ENCODE measurements at regions not wholly inside any gene's neighbourhood (a gene's known extent, or its start where the extent isn't known, plus 50 kb on each side); places are given as distances from the start of the nearest gene placed in this dataset.

DNA sequence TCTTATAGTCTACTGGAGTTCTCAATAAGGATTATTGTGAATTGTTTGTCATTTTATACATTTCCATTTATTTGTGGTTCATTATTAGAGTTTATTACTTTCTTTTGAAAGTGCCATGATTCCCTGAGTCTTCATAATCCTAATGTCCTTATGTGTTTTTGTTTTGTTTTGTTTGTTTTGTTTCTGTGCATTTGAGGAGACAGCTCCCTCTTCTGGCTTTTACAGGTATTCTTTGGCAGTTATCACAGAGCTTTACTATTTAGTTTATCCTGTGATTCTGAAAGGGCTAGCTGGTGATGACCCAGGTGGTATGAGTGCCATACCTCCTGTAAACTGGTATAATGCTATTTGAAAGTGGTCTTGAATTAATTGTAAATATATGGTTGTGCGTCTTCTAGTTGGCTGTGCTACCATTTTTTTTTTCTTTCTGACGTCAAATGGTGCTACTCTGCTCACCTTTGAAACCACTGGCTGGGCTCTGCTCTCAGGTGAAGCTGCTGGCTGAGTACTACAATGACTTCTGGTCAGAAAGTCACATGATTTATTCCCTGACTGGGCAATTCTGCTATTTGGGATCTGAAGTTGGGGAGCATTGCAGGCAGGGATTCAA, 751.2 kb downstream of the JRKL start:
- DNase-seq (ENCODE audit: low read depth in 2 of 2) = no peak

DNA sequence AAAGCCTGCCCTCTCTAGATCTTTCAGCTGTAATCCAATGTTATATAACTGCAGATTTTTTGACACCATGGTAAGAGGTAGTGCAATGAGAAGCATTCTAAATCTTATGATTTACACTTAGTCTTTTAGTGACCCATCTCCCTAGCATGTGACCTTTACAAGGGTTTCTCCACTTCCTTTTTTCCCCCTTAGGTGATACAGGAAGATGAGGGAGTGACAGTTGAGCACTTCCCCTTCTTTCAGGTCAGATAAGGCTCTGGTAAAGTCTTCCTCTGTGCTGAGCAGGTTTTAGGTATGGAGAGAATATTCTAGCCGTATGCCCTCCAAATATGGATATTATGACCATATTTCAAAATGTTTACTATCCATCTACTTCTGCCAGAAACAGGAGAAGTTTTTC, 753.6 kb downstream of the JRKL start:
- DNase-seq (ENCODE audit: low read depth in 2 of 2) = no peak

DNA sequence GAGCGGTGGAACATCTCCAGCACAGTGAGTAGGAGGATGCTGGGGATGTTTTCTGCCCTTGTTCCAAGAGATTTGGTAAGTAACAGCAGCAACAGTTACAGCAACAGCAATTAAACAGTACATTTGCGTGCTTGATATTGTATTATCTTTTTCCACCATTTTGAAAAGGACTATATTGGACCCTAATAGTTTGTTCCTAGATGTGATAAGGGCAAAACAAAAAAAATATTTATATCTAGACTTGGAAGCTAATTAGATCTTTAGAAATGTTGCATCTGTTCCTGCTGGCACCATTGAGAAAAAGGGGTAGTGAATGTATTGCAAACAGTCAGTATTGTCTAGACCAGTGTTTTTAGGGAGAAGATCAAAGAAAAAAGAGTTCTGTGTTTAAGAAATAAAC, 759.9 kb downstream of the JRKL start:
- DNase-seq (ENCODE audit: low read depth in 2 of 2) = no peak

DNA sequence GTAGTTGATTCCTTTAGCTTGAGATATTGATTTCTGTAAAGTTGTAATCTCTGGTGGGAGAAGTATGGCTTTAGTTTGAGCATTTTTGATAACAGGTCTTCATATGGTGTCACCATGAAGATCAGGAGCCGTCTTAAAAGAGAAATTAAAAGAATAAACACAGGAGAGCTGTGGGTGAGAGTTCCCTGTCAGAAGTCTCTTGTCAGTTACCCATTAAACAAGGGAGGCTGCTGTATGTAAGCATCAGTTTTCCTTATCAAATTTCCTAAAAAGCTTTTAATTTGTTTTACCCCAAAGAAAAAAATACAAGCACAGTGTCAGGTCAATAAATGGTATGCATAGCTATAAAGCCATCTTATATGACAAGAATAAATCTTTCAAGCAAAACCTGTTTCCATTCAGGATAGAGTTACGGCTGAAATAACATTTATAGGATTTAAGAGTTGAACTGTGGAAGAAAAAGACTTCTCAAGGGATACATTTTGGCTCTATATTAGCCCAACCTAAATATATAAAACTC, 767.5 kb downstream of the JRKL start:
- no peak for DNase-seq (ENCODE audit: low read depth in 2 of 2)

DNA sequence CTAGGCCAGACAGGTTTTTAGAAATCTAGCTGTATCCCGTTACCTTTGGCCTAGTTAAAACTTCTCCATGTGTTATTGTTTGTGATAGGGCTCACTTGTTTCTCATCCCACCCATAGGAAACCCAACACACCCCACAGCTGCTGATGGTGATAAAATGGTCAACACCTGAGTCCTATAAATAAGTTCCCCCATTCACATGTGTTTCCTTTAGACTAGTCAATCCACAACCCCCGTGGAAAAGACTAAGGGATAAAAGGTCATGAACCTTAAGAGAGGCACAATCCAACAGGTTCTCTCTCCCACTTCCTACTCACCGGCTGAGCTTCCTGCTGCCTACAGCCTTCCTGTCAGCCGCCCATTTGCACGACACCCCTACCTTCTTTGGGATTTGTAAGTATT, 768.4 kb downstream of the JRKL start:
- no peak for DNase-seq (ENCODE audit: low read depth in 2 of 2)

DNA sequence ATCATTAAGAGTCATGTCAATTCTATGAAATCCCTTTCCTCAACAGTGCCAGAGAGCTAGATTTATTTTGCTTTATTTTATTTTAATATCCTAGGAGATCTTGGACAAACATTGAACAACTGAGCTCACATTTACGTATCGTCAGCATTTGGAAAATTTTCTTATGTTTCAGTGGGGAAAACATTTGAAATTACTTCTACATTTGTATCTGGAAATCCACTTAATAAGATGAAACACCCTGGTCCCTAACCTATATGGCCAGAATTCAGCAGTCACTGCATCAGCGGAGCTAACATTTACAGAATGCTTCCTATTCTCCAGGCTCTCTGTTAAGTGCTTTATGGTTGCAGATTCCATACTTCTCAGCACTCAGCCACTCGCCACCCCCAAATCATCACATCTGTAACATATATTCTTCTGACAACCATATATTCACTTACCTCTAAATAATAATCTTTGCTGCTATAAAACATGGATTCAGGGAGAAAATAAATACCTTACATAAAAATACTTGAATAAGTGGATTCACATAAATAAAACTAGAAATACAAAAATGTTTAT, 773.9 kb downstream of the JRKL start:
- no peak for DNase-seq (ENCODE audit: low read depth in 2 of 2)

DNA sequence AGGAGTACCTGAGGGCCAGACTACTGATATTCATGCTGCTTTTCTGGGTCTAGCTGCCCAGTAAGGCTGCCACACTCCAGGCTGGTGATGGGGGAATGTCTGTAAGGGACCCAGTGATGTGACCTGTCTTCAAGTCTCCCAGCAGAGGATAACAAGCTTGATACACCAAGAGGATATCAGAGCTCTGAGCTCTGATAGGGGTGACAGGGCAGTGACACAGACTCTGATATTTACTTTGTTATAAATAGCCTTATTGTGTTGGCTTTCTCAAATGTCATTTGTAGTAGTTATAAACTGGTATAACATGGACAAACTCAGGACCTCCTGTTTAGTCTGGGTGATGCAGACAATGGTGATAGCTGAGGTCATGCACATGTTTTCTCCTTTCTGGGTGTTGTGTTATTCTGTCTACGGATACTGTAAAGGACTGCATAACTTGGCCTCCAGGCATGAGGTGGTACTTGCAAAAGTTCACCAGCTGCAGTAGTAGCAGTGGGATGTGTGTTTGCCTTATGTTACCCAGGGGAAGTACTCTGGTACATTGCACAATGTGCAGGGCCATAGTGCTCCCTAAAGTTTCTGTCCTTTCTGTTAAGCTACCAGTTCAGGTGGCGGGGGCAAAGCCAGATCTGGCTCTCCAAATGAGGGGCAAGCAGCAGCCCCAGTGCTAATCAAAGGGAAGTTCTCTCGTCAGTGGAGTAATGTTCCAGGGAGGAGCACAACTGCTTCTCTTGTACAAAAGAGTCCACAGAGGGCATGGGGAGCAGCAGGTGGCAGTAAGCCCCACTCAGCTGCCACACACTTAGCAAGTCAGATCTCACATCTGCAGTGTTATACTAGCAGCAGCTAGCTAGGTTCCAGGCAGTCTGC, 812.2 kb downstream of the JRKL start:
- no peak for DNase-seq (ENCODE audit: low read depth in 2 of 2)

DNA sequence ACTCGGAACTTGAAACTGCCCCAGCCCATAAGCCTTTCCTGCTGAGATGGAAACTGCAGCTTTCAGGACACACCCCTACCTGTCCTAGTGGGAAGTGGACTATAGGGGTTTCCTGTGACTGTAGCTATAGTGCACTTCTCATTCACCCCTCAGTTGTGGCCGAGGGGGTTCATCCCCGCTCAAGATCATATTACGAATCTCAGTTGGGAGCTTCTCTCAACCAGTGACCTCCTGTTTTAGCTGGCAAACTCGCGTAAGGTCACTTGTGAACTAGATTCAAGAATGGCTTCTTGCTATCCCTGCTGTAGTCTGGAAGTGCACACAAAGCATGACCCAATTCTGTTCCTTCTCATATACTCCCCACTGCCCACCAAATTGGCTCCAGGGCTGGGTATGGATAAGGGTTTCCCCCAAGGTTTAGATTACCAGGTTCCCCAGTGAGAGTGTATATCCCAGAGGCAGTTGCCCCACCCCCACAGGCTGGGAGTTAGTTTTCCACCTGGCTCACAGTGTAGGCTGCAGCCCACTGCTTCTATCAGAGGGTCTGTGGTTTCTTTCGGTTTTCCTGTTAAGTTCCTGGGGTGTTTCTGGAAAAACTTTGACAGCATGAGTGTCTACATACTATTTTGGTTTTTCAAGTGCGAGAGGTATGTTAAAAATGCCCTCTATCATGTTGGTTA, 812.9 kb downstream of the JRKL start:
- DNase-seq (ENCODE audit: low read depth in 2 of 2) = no peak

DNA sequence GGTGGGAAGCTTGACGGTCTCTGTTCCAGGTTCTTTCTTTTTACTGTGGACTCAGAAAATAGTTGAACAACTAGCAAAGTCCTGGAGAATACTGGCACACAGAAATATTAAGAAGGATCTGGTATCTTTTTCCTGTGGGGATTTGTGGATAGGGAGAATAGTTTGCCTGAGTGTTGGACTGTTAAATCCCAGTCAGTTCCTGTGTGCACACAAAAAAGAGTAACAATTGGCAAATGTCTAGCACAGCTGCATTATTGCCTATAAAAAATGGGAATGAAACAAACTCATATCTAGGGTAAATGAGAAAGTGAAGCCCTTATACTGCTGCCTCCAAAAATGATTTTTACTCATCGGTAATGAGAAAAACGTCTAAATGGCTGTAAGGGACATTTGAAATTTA, 828.2 kb downstream of the JRKL start:
- DNase-seq (ENCODE audit: low read depth in 2 of 2) = no peak

DNA sequence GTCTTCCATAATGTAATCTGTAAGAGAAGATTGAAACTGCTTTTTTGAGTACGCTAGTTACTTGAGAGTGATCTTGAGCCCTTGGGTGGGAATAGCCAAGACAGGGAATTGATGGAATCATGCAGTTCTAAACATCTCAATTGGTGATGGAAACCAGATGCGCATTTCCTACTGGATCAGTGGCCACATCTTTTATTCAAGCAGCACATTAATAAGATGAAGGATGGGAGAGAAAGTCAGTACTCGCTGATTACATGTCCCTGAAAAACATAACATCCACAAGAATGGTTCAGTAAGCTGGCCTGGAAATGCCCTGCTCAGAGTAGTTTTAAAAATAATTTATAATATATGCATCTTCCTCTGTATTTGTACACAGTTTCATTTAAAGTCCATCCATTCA, 833.8 kb downstream of the JRKL start:
- DNase-seq (ENCODE audit: low read depth in 2 of 2) = no peak

DNA sequence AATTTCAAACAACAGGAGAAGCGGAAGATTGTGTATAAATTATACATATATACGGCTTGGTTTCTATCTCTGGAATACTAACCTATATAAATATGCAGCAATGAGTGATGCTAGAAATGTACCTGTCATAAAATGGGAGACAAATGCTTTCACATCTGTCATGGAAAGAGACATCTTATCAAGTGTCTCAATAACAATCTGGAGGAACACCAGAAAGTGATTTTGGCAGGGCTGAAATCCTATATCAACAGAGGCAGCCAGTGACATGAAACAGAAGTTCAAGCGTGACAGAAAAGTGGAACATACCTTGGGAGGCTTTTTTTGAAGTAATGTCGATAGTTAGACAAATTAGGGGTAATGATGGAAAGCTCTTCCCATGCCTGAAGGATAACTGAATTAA, 834.6 kb downstream of the JRKL start:
- DNase-seq (ENCODE audit: low read depth in 2 of 2) = no peak

DNA sequence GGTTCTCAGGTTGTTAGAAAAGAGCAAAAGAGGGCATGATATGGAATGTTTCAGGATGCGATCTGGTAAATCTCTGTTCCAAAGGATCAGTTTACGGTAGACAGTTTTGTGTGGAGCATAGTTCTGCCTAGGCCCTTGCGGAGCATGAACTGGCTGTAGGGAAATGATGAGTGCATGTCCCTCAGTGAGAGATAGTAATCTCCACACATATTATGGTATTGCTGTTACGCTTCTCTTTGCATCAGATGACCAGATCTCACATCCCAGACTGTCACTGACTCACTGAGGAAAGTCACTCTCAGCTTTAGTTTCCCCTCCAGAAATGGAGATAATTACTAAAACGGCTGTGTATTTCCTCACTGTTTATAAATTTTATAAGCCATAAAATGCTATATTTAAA, 836.0 kb downstream of the JRKL start:
- no peak for DNase-seq (ENCODE audit: low read depth in 2 of 2)

DNA sequence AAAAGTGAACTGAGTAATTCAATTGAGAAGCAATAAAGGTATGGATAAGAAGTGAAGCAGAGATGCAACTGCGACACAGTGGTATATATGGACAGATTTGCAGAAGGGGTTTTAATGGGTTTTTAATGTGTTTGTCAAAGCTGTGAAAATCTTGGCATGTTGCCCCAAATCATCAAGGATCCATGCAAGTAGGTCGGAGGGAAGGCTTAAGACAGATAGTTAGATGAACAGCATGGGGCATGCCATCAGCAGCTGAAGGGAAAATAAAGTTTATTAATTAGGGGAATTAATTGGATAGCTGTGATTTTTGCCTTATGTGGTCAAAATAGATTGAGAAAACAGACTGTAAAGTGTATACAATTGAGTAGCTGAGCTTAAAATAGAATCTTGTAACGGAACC, 840.1 kb downstream of the JRKL start:
- DNase-seq (ENCODE audit: low read depth in 2 of 2) = no peak

DNA sequence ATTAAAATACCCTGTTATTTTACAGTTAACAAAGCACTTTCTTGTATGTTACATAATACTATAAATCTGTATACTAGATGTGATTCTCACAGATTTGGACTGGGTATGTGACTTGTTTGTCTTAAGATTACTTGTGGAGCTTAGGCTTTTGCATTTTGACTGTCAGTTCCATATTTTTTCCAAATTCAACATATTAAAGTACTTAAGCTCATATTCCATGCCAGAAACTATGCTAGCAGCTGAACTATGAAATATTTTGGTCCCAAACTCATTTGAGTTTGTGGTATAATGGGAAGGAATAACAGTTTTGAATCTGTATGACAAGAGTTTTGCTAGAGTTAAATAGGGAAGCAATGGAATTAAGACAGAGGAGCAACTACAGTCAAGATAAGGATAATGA, 841.4 kb downstream of the JRKL start:
- DNase-seq (ENCODE audit: low read depth in 2 of 2) = no peak

DNA sequence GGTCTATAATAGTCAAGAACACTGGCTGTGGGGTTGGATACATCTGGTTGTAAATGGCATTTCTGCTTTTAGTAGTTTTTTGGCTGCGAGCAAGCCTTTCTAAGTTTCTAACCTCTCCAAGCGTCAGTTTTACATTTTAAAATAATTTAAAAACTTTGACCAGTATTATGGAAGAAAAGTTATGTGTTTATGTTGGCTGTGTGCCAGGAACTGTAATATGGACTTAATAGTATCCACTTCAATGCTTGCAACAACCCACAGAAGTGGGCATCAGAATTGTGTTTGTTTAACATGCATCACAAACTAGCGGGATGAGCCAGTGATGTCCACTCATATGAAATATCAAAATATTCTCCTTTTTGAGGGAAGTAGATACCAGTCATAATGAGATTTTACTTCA, 844.2 kb downstream of the JRKL start:
- DNase-seq (ENCODE audit: low read depth in 2 of 2) = no peak

DNA sequence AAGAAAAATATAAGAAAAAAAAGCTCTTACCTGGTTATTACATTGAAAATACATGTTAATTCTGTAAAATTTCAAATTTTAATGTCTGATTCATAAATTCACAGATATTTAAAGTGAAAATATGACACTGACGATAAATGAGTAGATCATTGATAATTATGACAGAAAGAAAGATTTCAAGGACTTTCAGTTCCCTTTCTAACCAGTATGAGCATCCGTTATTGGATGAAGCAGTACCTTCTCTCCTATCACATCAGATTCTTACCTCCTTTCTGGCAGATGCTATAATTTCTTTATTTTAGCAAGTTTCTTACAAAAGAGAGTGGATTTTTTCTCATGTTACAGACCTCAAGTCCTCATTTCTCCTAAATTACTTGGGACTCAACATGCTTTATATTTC, 847.3 kb downstream of the JRKL start:
- no peak for DNase-seq (ENCODE audit: low read depth in 2 of 2)

DNA sequence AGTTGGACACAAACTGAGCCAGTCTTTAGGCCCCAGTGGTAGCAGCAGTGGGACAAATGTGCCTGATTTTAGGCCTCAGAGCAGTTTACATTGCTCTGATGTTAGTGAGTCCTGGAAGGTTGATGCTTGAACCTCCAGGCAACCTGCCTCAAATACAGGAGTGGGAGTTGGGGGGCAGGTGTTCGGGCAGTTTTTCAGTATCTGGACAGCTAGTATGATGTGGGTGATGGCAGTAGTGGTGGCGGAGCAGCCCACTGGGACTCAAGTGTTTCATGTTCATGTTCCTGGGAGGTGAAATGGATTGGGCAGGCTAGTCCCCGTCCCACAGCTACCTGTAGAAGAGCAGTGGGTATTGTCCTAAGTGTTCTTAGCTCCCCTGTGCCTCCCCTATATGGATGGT, 857.8 kb downstream of the JRKL start:
- DNase-seq (ENCODE audit: low read depth in 2 of 2) = no peak

DNA sequence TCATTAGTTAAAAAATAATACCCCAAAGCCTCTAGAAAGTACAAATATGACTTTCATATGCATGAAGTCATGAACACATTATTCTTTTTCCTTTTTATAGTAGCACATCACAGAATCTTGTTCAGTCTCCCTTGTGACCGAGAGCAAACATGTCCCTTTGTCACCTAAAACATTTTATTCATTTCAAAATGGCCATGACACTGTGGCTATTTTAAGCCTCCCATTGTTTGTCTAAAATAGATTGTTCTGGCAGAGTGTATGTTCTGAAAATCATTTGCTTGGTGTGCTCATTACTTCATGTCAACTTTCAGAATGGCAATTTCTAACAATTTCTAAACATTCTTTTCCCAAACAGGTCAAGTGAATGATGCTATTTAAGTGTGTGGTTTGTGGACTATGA, 865.0 kb downstream of the JRKL start:
- no peak for DNase-seq (ENCODE audit: low read depth in 2 of 2)

DNA sequence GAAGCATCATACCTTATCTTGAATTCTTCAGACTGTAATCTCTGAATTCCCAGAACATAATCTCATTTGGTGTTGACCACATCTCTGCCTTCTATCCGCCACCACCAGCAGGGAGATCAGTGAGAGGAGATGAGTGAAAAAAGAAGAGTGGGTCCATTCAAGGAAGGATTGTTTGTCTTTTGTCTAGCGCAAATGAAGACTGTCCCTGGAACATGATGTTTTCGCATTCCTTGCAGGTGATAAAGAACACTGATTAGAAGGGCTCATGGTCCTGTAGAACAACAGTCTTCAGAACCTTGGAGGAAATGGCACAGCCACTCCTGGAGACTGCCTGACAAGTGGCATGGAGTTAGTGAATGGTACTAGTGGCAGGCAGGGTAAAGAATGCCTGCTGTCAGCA, 869.6 kb downstream of the JRKL start:
- no peak for DNase-seq (ENCODE audit: low read depth in 2 of 2)

DNA sequence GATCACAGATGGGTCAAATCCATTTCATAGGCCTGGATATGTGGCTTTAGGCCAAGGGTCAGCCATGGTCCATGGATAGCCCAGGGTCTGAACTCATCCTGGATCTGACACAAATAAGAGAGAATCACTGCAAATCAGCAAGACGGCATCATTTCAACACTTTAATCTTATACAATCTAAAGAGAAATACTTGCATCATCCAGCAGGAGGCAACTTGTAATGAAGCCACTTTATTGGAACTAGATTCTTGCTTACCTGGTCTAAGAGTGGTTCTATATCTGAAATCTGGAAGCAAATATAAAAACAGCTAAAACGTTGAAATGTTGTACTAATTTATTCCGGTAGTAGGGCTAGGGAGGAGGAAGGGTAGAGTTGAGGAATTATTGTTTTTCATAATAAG, 870.1 kb downstream of the JRKL start:
- DNase-seq (ENCODE audit: low read depth in 2 of 2) = no peak

DNA sequence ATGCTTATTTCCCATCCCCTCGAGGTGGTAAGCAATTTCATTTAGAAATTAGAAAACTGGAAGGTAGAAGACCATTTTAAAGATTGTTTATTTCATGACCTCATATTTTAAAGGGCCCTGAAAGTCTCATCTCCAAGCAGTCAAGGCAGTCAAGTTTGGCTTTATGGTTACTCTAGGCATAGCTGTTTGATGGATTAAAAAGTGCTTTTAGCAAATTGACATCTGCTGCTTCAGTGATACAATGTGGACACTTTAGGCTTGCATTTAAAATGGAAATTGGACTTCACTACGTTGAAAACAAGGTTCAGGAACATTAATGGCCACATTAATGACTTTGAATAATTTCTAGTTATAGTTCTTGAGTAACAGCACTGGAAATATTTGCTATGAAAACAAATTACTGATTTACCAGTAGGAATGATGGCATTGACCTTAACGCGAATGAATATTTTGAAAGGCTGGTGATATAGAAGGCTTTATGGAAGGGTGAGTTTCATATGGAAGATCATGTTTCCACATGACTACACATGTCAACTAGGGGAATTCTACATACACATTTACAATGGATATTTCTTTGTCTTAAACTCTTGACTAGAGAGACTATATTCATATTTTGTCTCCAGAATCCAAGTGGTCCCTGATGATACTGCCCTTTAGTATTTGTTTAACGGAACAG, 873.5 kb downstream of the JRKL start:
- DNase-seq (ENCODE audit: low read depth in 2 of 2) = no peak

DNA sequence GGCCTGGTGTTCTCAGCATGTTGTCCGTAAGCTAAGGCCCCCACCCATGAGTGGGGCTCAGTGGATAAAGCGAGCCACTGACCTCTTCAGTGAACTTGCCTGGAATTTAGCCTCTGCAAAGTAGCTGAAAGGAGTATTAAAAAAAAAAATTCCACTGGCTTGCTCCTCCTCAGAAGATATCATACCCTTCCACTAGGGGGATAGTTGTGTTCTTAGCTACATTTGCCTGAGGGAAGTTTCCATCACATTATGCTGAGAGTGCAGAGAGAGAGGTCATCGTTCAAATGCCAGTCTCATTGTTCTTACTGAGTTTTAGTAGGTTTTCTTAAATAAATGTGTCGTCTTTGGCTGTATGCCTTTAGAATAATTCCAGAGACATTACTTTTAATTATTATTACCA, 879.7 kb downstream of the JRKL start:
- DNase-seq (ENCODE audit: low read depth in 2 of 2) = no peak

All from activated CD4-positive, alpha-beta T cell treated with anti-CD3 and anti-CD28 coated beads for 24 hours (primary cell).